ENCODE measurements at regions not wholly inside any gene's neighbourhood (a gene's known extent, or its start where the extent isn't known, plus 50 kb on each side); places are given as distances from the start of the nearest gene placed in this dataset.

- TF ChIP-seq SMC3 (IDR thresholded peaks at IDR 0.05; ENCODE audit: borderline replicate concordance, low read length), result no peak
- no peak for TF ChIP-seq CBX3 (IDR thresholded peaks at IDR 0.05; ENCODE audit: borderline replicate concordance, low read depth)
Observed at GRCh38 chr1:62926681-62927252, 142.8 kb downstream of the ATG4C start.
